Thoracic aorta (tissue), 2 donors: ENCODE measurements at regions not wholly inside any gene's neighbourhood (a gene's known extent, or its start where the extent isn't known, plus 50 kb on each side); places are given as distances from the start of the nearest gene placed in this dataset.

Experiments
- ATAC-seq: fragments of 150-250 bp; one replicate; pipeline ENCODE4 v1.8.0; 2017; ENCODE audit warnings: low read depth; ENCODE audit not compliant: insufficient number of reproducible peaks, low FRiP score
- DNase-seq: peaks from one replicate; pipeline ENCODE4 v3.0.0-alpha.2; 2020; ENCODE audit warnings: low spot score
- H3K27ac ChIP-seq, 2 donors: fragments of 200-600 bp; sonication (generic); 1 replicate in 1 of 2; 2 replicates in 1 of 2; pipeline ENCODE4 v1.5.1; 2016; ENCODE audit warnings: mild to moderate bottlenecking in 2 of 2, moderate library complexity in 2 of 2
- H3K27me3 ChIP-seq: fragments of 200-600 bp; sonication (generic); replicated peaks from 2 replicates; pipeline ENCODE4 v1.6.0; 2016; ENCODE audit warnings: mild to moderate bottlenecking; ENCODE audit not compliant: insufficient read depth
- H3K36me3 ChIP-seq: fragments of 200-600 bp; sonication (generic); one replicate; pipeline ENCODE4 v1.5.1; 2016
- H3K4me1 ChIP-seq, 2 donors: fragments of 200-600 bp; sonication (generic); 1 replicate in 1 of 2; 2 replicates in 1 of 2; pipeline versions ENCODE4 v1.5.1 to v1.6.0; 2016; ENCODE audit warnings: low read depth in 2 of 2, mild to moderate bottlenecking in 1 of 2; ENCODE audit not compliant: control insufficient read depth in 1 of 2
- H3K4me3 ChIP-seq: fragments of 200-600 bp; sonication (generic); 2 replicates; pipeline ENCODE4 v1.5.1; 2016; ENCODE audit warnings: mild to moderate bottlenecking
- H3K9me3 ChIP-seq: fragments of 200-600 bp; sonication (generic); 2 replicates; pipeline ENCODE4 v1.5.1; 2016
- CTCF ChIP-seq: fragments of 200-600 bp; sonication (generic); IDR thresholded peaks from one replicate; pipeline ENCODE4 v1.5.1; 2019; ENCODE audit warnings: antibody characterized with exemption

DNA sequence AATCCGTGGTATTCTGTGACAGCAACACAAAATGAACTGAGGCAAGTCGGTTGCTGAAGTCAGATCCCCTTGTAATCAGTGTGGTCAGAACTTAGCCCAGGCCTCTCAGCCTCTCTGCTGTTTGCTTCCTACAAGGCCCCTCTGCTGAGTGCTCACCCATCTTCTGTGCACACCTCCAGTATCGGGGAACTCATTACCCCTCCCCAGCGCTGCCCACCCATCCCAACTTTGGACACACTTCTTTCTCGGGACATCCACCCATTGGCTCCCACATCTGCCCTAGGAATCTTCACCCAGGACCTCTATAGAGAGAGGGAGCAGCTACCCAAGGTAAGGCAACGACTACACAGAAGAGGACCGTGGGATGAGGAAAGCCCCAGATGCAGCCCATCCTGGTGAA, 217.5 kb downstream of the MATN1 start:
- ATAC-seq (no peak), DNase-seq (no peak)
- H3K27ac ChIP-seq = no peak overlapping the region
- H3K4me1 ChIP-seq = no peaks in the 10 kb centered on the region
- no peaks in the 10 kb centered on the region for H3K36me3 ChIP-seq
- H3K9me3 ChIP-seq = no peaks in the 10 kb centered on the region
- no peaks in the 10 kb centered on the region for H3K27me3 ChIP-seq
- TF ChIP-seq CTCF = no peak
- H3K4me3 ChIP-seq = no peak overlapping the region

- Histone ChIP-seq H3K27ac (no peak overlapping the region), H3K9me3 (no peaks in the 10 kb centered on the region), H3K27me3 (no peaks in the 10 kb centered on the region), H3K4me1 (no peaks in the 10 kb centered on the region), H3K4me3 (no peak overlapping the region), H3K36me3 (no peaks in the 10 kb centered on the region)
- ATAC-seq = no peak
- no peak for DNase-seq
- TF ChIP-seq CTCF = no peak
These were observed 230.9 kb downstream of the MATN1 start for GRCh38 chr1:30492451-30492850.

DNA sequence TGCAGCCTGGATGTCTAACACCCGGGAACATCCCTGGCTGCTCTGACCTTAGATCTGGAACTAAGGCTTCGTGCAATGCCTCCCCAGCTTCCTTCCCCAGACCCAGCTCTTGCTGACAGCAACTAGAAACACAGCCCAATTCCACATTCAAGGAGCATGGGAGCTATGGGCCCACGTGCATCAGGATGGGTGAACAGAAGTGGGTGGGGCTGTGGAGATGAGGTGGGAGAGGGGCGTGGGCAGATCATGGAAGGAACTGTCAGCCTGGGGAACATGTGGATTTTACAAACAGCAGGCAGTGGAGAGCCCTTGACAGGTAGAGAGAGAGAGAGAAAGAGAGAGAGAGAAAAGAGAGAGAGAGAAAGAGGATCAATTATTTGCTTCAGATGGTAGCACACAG, 231.6 kb downstream of the MATN1 start:
- no peaks in the 10 kb centered on the region for H3K36me3 ChIP-seq
- no peak overlapping the region for H3K27ac ChIP-seq
- no peak for TF ChIP-seq CTCF
- H3K9me3 ChIP-seq = no peaks in the 10 kb centered on the region
- no peak for ATAC-seq
- H3K4me1 ChIP-seq = no peaks in the 10 kb centered on the region
- H3K4me3 ChIP-seq = no peak overlapping the region
- DNase-seq = no peak
- H3K27me3 ChIP-seq = no peaks in the 10 kb centered on the region

GRCh38 chr1:30490554-30491053, 232.8 kb downstream of the MATN1 start:
- Histone ChIP-seq H3K27ac (no peak overlapping the region), H3K27me3 (no peaks in the 10 kb centered on the region), H3K9me3 (no peaks in the 10 kb centered on the region), H3K4me1 (no peaks in the 10 kb centered on the region), H3K4me3 (no peak overlapping the region), H3K36me3 (no peaks in the 10 kb centered on the region)
- TF ChIP-seq CTCF = no peak
- ATAC-seq (no peak), DNase-seq (no peak)

GRCh38 chr1:30489737-30490389, 233.5 kb downstream of the MATN1 start:
- Histone ChIP-seq H3K4me3 (no peak overlapping the region), H3K9me3 (no peaks in the 10 kb centered on the region), H3K27me3 (no peaks in the 10 kb centered on the region), H3K27ac (no peak overlapping the region), H3K4me1 (no peaks in the 10 kb centered on the region), H3K36me3 (no peaks in the 10 kb centered on the region)
- no peak for DNase-seq
- no peak for ATAC-seq
- TF ChIP-seq CTCF = no peak
